ENCODE measurements at regions not wholly inside any gene's neighbourhood (a gene's known extent, or its start where the extent isn't known, plus 50 kb on each side); places are given as distances from the start of the nearest gene placed in this dataset.

- ChIA-PET POLR2A (no interaction called here), CTCF (no interaction called here)
- Mint-ChIP-seq H3K4me1 (ENCODE audit: low read depth, unreplicated experiment) (no peaks in the 10 kb centered on the region), H3K4me3 (ENCODE audit: unreplicated experiment) (no peak overlapping the region), H3K27me3 (ENCODE audit: insufficient read depth, unreplicated experiment) (no peaks in the 10 kb centered on the region), H3K27ac (ENCODE audit: unreplicated experiment) (no peak overlapping the region), H3K9me3 (ENCODE audit: unreplicated experiment) (no peaks in the 10 kb centered on the region), H3K36me3 (ENCODE audit: insufficient read depth, unreplicated experiment) (no peaks in the 10 kb centered on the region)
- BruUV-seq (replicated peaks), result no TSS peak
- no peaks in the 10 kb centered on the region for H3K9me3 ChIP-seq
- no peak for DNase-seq
- H3K36me3 ChIP-seq (ENCODE audit: control insufficient read depth, insufficient read depth, low read length), result no peaks in the 10 kb centered on the region
- H3K27me3 ChIP-seq (replicated peaks; ENCODE audit: control insufficient read depth, insufficient read depth, low read length), result no peaks in the 10 kb centered on the region
- intact Hi-C loops (cut with micrococcal nuclease; ENCODE audit: unreplicated experiment), result no loop called here
- peaks cover 19% of the 10 kb centered on the region for H3K4me1 ChIP-seq
- TF ChIP-seq CTCF (IDR thresholded peaks at IDR 0.05; ENCODE audit: insufficient read depth in 1 of 2, low read depth in 1 of 2, low read length in 1 of 2, severe bottlenecking in 1 of 2, unreplicated experiment in 1 of 2), result no peak
- H3K4me3 ChIP-seq (ENCODE audit: low read depth, low read length), result no peak overlapping the region
These were observed 468.2 kb downstream of the NUF2 start for GRCh38 chr1:163789911-163790310.

- Mint-ChIP-seq H3K27me3 (ENCODE audit: insufficient read depth, unreplicated experiment) (no peaks in the 10 kb centered on the region), H3K36me3 (ENCODE audit: insufficient read depth, unreplicated experiment) (no peaks in the 10 kb centered on the region), H3K9me3 (ENCODE audit: unreplicated experiment) (no peaks in the 10 kb centered on the region), H3K4me3 (ENCODE audit: unreplicated experiment) (no peak overlapping the region), H3K4me1 (ENCODE audit: low read depth, unreplicated experiment) (no peaks in the 10 kb centered on the region), H3K27ac (ENCODE audit: unreplicated experiment) (no peak overlapping the region)
- H3K4me1 ChIP-seq, result 0 out of 2 replicates have a peak, but pooled peaks cover 3% of the 10 kb centered on the region
- no peaks in the 10 kb centered on the region for H3K27me3 ChIP-seq (replicated peaks; ENCODE audit: control insufficient read depth, insufficient read depth, low read length)
- intact Hi-C loops (cut with micrococcal nuclease; ENCODE audit: unreplicated experiment), result no loop called here
- no peak overlapping the region for H3K4me3 ChIP-seq (ENCODE audit: low read depth, low read length)
- TF ChIP-seq CTCF (IDR thresholded peaks at IDR 0.05; ENCODE audit: insufficient read depth in 1 of 2, low read depth in 1 of 2, low read length in 1 of 2, severe bottlenecking in 1 of 2, unreplicated experiment in 1 of 2), result no peak
- no peaks in the 10 kb centered on the region for H3K36me3 ChIP-seq (ENCODE audit: control insufficient read depth, insufficient read depth, low read length)
- no peaks in the 10 kb centered on the region for H3K9me3 ChIP-seq
- POLR2A ChIA-PET, result no interaction called here
- DNase-seq, result no peak
- no TSS peak for BruUV-seq (replicated peaks)
- CTCF ChIA-PET, result no interaction called here
These were observed 472.8 kb downstream of the NUF2 start for GRCh38 chr1:163794551-163794950.

GRCh38 chr1:163796394-163796821, 474.7 kb downstream of the NUF2 start:
- Mint-ChIP-seq H3K9me3 (ENCODE audit: unreplicated experiment) (no peaks in the 10 kb centered on the region), H3K4me3 (ENCODE audit: unreplicated experiment) (no peak overlapping the region), H3K27me3 (ENCODE audit: insufficient read depth, unreplicated experiment) (no peaks in the 10 kb centered on the region), H3K4me1 (ENCODE audit: low read depth, unreplicated experiment) (no peaks in the 10 kb centered on the region), H3K27ac (ENCODE audit: unreplicated experiment) (no peak overlapping the region), H3K36me3 (ENCODE audit: insufficient read depth, unreplicated experiment) (no peaks in the 10 kb centered on the region)
- DNase-seq, result no peak
- no TSS peak for BruUV-seq (replicated peaks)
- no peaks in the 10 kb centered on the region for H3K9me3 ChIP-seq
- ChIA-PET CTCF (no interaction called here), POLR2A (no interaction called here)
- no peak for TF ChIP-seq CTCF (IDR thresholded peaks at IDR 0.05; ENCODE audit: insufficient read depth in 1 of 2, low read depth in 1 of 2, low read length in 1 of 2, severe bottlenecking in 1 of 2, unreplicated experiment in 1 of 2)
- intact Hi-C loops (cut with micrococcal nuclease; ENCODE audit: unreplicated experiment), result no loop called here
- no peaks in the 10 kb centered on the region for H3K36me3 ChIP-seq (ENCODE audit: control insufficient read depth, insufficient read depth, low read length)
- H3K4me1 ChIP-seq, result 0 out of 2 replicates have a peak, but pooled peaks cover 3% of the 10 kb centered on the region
- no peak overlapping the region for H3K4me3 ChIP-seq (ENCODE audit: low read depth, low read length)
- no peaks in the 10 kb centered on the region for H3K27me3 ChIP-seq (replicated peaks; ENCODE audit: control insufficient read depth, insufficient read depth, low read length)
